Caki2 (cell line): ENCODE measurements at regions not wholly inside any gene's neighbourhood (a gene's known extent, or its start where the extent isn't known, plus 50 kb on each side); places are given as distances from the start of the nearest gene placed in this dataset.

Experiments
- DNase-seq: peaks from one replicate; pipeline ENCODE4 v3.0.0-alpha.2; 2015; ENCODE audit warnings: low read depth
- in situ Hi-C: cut with HindIII; loops from 2 replicates; pipeline ENCODE4 v1.10.0; 2016; ENCODE audit warnings: low sequenced_read_pairs, low pct_unique_long_range_greater_than_20kb, mixed read lengths

- no peak for DNase-seq
- in situ Hi-C loops = no loop called here
These were observed 220.1 kb upstream of the GHITM start for GRCh38 chr10:83919187-83919586.

GRCh38 chr10:83921984-83922860 is 217.1 kb upstream of the GHITM start:
- no peak for DNase-seq
- in situ Hi-C loops = no loop called here

- in situ Hi-C loops = no loop called here
- no peak for DNase-seq
These were observed 214.2 kb upstream of the GHITM start for GRCh38 chr10:83925133-83925532.

DNA sequence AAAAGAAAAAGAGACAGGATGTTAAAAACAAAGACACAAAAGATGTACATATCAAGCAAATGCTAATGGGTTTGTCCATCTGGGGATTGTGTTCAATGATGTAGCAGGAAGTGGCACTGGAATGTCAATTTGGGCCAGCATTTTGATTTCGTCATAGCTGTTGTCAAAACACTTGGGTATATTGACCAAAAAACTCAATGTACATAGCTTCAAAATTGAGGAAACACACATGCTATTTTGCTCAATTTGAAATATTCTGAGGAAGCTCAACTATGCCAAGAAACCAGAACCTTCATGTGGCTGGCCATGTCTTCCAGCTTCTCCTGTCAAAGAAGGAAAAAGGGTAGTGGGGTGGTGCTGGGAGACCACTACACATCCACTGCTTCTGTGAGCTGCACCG is 212.7 kb upstream of the GHITM start:
- in situ Hi-C loops = no loop called here
- DNase-seq = no peak

GRCh38 chr10:83927166-83927565 is 212.1 kb upstream of the GHITM start:
- no peak for DNase-seq
- in situ Hi-C loops = no loop called here

- in situ Hi-C loops = no loop called here
- DNase-seq = no peak
These were observed 209.9 kb upstream of the GHITM start for GRCh38 chr10:83929399-83929798.

- no peak for DNase-seq
- in situ Hi-C loops = no loop called here
These were observed 207.6 kb upstream of the GHITM start for GRCh38 chr10:83931669-83932068.

DNA sequence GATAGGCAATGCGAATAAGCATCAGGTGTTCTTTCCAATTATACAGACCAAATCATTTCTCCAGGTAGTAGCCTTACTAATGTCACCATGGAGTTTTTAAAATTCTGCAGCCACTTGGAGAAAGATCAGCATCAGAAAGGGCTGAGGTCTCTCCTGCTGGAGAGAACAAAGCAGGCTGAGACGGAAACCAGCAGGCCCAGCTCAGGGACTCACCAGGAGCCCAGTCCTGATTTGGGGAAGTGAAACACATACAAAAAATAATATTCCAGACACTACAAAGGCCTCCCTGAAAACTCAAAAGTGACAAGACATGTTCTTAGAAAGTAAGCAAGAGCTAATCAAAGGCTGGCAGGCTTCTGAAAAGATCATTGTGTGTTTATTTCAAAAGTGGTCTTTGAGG is 207.1 kb upstream of the GHITM start:
- DNase-seq = no peak
- in situ Hi-C loops = no loop called here

- in situ Hi-C loops = no loop called here
- no peak for DNase-seq
These were observed 205.2 kb upstream of the GHITM start for GRCh38 chr10:83934062-83934461.

- no peak for DNase-seq
- in situ Hi-C loops = no loop called here
These were observed 204.5 kb upstream of the GHITM start for GRCh38 chr10:83934641-83935338.

GRCh38 chr10:83935339-83935736 is 204.0 kb upstream of the GHITM start:
- in situ Hi-C loops = no loop called here

DNA sequence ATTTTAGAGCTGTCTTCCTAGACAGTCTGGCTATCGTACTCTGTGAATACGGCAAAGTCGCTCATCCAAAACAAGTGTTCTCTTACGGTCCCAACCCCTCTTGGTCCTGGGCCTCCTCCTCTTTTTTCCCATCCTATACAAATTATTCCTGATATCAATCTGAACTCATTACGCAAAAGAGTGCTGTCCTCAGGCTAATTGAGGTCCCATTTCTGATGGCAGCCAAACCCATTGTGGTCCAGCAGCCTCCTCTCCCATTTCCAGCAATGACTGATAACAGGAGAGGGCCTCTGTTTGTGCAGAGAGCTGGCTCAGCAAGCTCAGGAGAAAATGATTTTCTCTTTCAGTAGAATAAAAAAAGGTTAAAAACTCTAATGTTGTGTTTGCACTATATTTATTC is 203.4 kb upstream of the GHITM start:
- DNase-seq = no peak
- in situ Hi-C loops = no loop called here

More at GRCh38 chr10:83935339-83935736, 204.0 kb upstream of the GHITM start:
- no peak for DNase-seq

GRCh38 chr10:83937161-83937560 is 202.1 kb upstream of the GHITM start:
- no peak for DNase-seq
- in situ Hi-C loops = no loop called here

DNA sequence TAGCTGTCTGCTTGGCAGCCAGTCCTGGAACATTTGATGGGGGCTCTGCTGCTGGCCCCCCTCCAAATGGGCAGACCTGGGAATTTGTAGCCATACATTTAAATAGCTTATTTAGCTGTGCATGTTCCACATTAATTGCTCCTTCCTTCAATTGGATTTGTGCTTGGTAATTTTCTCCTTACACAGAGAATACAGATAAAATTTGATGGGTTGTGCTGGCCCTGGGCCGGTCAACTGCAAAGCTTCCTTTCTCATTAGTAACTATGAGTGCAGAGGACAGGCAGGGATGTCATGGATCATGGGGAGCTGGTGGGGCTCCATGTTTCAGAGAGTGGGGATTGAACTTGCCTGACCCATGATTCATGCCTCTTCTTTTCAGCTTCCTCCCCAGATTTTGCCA is 201.5 kb upstream of the GHITM start:
- DNase-seq = no peak
- in situ Hi-C loops = no loop called here

DNA sequence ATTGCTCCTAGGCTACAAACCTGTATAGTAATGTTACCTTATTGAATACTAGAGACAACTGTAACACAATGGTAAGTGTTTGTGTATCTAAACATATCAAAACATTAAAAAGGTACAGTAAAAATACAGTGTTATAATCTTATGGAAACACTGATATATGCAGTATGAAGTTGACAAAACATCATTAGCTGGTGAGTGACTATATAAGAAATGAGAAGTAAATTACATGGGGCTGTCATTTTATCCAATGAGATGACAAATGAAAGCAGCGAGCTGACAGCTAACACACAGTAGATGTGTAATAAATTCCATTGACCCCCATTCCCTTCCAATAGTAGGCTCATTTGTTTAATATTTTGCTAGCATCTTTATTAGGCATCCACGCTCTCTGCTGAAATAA is 198.1 kb upstream of the GHITM start:
- DNase-seq = no peak
- in situ Hi-C loops = no loop called here

DNA sequence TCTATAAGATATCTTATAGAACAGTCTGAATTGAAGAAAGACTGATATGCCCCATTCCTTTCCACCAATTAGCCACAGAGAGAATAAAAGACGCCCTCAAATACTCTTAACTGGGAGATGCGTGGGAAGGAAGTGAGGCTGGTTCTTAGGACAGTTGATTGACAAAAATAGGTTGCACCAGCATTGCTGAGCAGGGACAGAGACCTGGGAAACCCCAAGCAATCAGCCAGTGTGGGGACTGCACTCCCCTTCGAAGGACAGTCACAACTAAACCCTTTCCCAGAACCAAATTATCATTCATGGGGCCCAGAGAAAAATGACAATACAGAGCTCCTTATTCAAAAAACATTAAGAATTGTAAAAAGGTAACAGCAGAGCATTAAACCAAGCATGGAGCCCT is 196.9 kb upstream of the GHITM start:
- no peak for DNase-seq
- in situ Hi-C loops = no loop called here

GRCh38 chr10:83943049-83943448 is 196.3 kb upstream of the GHITM start:
- DNase-seq = no peak
- in situ Hi-C loops = no loop called here

DNA sequence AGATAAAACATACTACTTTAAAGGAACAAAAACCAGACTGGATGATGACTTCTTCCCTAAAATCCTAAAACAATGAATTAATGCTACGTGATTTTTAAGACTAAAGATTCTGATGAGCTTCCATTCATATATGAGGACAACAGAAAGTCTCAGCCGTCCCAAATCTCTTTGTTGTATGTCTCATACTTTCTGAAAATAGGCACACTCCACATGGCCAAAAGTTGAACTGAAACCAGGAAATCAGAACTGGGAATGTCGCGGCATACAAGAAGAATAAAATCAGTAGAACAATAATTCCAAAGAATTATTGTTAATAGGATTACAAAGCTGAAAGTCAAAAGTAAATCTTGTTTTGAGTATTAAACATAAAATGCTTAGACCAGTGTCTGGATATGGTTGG is 195.4 kb upstream of the GHITM start:
- in situ Hi-C loops = no loop called here
- no peak for DNase-seq

- no peak for DNase-seq
- in situ Hi-C loops = no loop called here
These were observed 193.2 kb upstream of the GHITM start for GRCh38 chr10:83945982-83946718.
